HPDE6-E6E7 (cell line): ENCODE measurements at regions not wholly inside any gene's neighbourhood (a gene's known extent, or its start where the extent isn't known, plus 50 kb on each side); places are given as distances from the start of the nearest gene placed in this dataset.
"Not testable (repeated sequence)": the region's sequence is repeated elsewhere in the genome, so short reads cannot be mapped to it uniquely, and the experiment has no call there.

ENCODE experiments used
- DNase-seq: peaks from one replicate; pipeline ENCODE4 v3.0.0; 2011; ENCODE audit warnings: missing footprints; ENCODE audit errors: extremely low spot score

- DNase-seq, result no peak
These were observed 116.1 kb downstream of the VEGFA start for GRCh38 chr6:43886067-43886461.

- DNase-seq, result no peak
These were observed 115.5 kb downstream of the VEGFA start for GRCh38 chr6:43885399-43886066.

- DNase-seq, result no peak
These were observed 114.6 kb downstream of the VEGFA start for GRCh38 chr6:43884652-43885022.

- DNase-seq, result no peak
These were observed 114.0 kb downstream of the VEGFA start for GRCh38 chr6:43883847-43884651.

- not testable (repeated sequence) for DNase-seq
These were observed 112.9 kb downstream of the VEGFA start for GRCh38 chr6:43882690-43883448.

- DNase-seq, result no peak
These were observed 110.5 kb downstream of the VEGFA start for GRCh38 chr6:43880236-43881137.

GRCh38 chr6:43879722-43880121 is 109.7 kb downstream of the VEGFA start:
- DNase-seq, result no peak

- no peak for DNase-seq
These were observed 108.9 kb downstream of the VEGFA start for GRCh38 chr6:43878823-43879495.

GRCh38 chr6:43878127-43878634 is 108.2 kb downstream of the VEGFA start:
- DNase-seq, result no peak

GRCh38 chr6:43877463-43878126 is 107.6 kb downstream of the VEGFA start:
- DNase-seq, result no peak

GRCh38 chr6:43877036-43877435 is 107.0 kb downstream of the VEGFA start:
- DNase-seq, result no peak

- no peak for DNase-seq
These were observed 106.6 kb downstream of the VEGFA start for GRCh38 chr6:43876602-43877001.

- no peak for DNase-seq
These were observed 106.0 kb downstream of the VEGFA start for GRCh38 chr6:43875849-43876572.

GRCh38 chr6:43874814-43875590 is 105.0 kb downstream of the VEGFA start:
- no peak for DNase-seq

- no peak for DNase-seq
These were observed 104.0 kb downstream of the VEGFA start for GRCh38 chr6:43873806-43874714.

GRCh38 chr6:43871933-43872332 is 101.9 kb downstream of the VEGFA start:
- no peak for DNase-seq

GRCh38 chr6:43871284-43871683 is 101.3 kb downstream of the VEGFA start:
- no peak for DNase-seq

- no peak for DNase-seq
These were observed 100.7 kb downstream of the VEGFA start for GRCh38 chr6:43870660-43871061.
